D721Med (cell line): ENCODE measurements at regions not wholly inside any gene's neighbourhood (a gene's known extent, or its start where the extent isn't known, plus 50 kb on each side); places are given as distances from the start of the nearest gene placed in this dataset.

ENCODE experiments used
- DNase-seq: peaks from one replicate; pipeline ENCODE4 v3.0.0; 2011; ENCODE audit warnings: low spot score; ENCODE audit not compliant: insufficient read length
- FAIRE-seq: peaks from 2 replicates; lab custom pipeline; 2011; peaks lifted over from hg19 to GRCh38; lab: Jason Lieb, UNC
- CTCF ChIP-seq: IDR thresholded peaks from 2 replicates; pipeline ENCODE4 v1.5.1; 2012; ENCODE audit warnings: mild to moderate bottlenecking, control low read depth; ENCODE audit not compliant: insufficient read depth; ENCODE audit errors: missing control alignments

DNA sequence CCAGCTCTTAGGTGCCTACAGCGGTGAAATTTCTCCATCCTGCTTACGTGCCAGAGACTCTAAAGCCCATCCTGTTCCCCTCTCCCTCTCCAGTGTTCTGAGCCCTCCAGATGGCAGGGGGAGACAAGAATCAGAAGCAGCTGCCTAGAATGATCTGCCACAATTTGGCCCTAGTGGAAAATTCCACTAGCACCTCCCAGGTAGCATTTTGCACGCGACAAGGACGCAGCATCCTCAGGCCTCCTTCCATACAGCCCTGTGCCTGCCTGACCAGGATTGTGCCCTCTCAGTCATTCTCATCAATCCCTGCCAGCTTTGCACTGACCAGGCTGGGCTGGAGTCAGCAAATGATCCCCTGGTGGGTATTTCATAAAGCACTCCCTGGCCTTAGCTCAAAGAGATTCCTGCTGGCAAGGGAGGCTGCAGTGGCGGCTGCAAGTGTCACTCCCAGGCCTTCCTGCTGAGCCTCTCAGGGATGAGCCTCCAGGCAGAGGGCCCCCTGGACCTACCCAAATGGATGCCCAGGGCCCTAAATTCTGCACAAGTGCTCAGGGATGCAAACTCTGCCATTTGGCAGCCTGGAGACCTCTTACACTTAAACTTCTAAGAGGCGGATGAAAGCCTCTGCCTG lies 130.2 kb upstream of the ATP2B2 start:
- no peak for FAIRE-seq
- no peak for TF ChIP-seq CTCF
- no peak for DNase-seq

GRCh38 chr3:10637342-10637741 lies 132.0 kb upstream of the ATP2B2 start:
- no peak for FAIRE-seq
- TF ChIP-seq CTCF, result no peak
- DNase-seq, result no peak

DNA sequence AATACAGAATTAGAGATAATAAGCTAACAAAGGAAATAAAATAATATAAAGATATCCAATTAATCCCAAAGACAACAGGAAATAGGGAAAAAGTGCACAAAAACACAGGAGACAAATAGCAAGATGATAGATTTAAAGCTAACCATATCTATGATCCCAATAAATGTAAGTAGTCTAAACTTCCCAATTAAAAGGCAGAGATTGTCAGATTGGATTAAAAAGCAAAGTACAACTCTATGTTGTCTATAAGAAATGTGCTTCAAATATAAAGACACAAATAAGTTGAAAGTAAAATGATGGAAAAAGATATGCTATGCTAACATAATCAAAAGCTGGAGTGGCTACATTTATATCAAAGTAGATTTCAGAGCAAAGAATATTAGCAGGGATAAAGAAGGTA lies 133.1 kb upstream of the ATP2B2 start:
- no peak for FAIRE-seq

DNA sequence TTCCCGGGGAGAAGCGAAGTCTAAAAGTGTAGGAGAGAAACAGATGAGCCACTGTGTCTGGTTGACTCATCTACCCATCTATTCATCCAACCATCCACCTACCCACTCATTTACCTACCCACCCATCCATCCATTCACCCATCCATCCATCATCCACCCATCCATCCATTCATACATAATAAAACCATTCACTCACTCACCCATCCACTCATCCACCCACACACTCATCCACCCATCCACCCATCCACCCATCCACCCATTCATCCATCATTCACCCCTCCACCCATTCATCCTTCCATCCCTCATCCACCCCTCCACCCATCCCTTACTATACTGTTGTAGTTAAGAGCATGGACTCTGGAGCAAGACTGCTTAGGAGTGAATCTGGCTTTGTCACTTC lies 136.4 kb upstream of the ATP2B2 start:
- no peak for DNase-seq
- no peak for FAIRE-seq
- TF ChIP-seq CTCF, result no peak

More for the DNA sequence above, 133.1 kb upstream of the ATP2B2 start:
- no peak for TF ChIP-seq CTCF
- DNase-seq, result no peak

- DNase-seq, result no peak
- no peak for TF ChIP-seq CTCF
- FAIRE-seq, result no peak
These were observed 138.8 kb upstream of the ATP2B2 start for GRCh38 chr3:10644189-10644588.

GRCh38 chr3:10645800-10646199 lies 140.4 kb upstream of the ATP2B2 start:
- TF ChIP-seq CTCF, result no peak
- FAIRE-seq (no peak), DNase-seq (no peak)

DNA sequence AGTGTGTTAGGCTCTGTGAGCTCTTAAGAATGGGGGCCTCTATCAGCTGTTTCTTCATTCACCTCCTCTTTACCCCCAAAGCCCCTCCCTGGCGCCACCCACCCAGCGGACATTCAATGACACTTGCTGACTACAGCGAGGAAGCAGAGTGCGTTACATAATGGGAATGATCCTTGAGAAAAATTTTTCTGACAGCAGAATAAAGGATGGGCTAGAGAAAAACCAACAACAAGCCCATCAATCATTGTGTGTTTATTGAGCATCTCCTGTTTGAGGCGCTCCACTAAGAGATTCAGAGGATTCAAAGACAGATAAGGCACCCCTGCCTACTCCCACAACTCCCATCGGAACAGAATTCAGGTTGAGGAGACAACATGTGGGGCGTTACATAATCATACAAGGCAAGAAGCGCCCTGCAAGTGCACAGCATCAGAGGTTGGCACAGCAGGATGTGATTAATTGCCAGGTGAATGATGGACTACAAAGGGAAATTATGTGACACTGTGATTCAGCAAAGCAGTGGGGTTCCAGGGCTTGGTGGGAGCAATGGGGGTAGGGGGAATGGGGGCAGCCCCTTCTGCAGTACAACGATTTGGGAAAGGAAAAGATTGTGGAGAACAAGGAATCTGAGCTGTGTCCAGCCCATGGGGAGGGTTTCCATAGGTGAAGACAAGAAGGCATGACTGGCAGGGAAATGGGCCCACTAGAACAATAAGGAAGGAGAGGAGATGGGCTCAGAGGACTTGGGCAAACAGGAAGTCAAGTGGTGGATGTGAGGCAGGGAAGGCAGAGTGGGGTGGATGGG lies 141.3 kb upstream of the ATP2B2 start:
- no peak for TF ChIP-seq CTCF
- FAIRE-seq (no peak), DNase-seq (no peak)
